Endodermal cell (in vitro differentiated cells): ENCODE measurements at regions not wholly inside any gene's neighbourhood (a gene's known extent, or its start where the extent isn't known, plus 50 kb on each side); places are given as distances from the start of the nearest gene placed in this dataset.

Source experiments
- DNase-seq: peaks from one replicate; pipeline ENCODE4 v3.0.0-alpha.2; 2017
- H3K27ac ChIP-seq: 2 replicates; pipeline ENCODE4 v1.5.1; 2013; ENCODE audit warnings: mild to moderate bottlenecking, low read depth, low read length, moderate library complexity
- H3K27me3 ChIP-seq: 2 replicates; pipeline ENCODE4 v1.6.1; 2013; ENCODE audit warnings: mild to moderate bottlenecking, low read length, moderate library complexity; ENCODE audit not compliant: insufficient read depth, control insufficient read depth, poor library complexity, severe bottlenecking
- H3K36me3 ChIP-seq: 2 replicates; pipeline ENCODE4 v1.7.0; 2013; ENCODE audit warnings: mild to moderate bottlenecking, low read length, moderate library complexity; ENCODE audit not compliant: control insufficient read depth, insufficient read depth
- H3K4me1 ChIP-seq: one replicate; pipeline ENCODE4 v1.7.0; 2013; ENCODE audit warnings: low read length; ENCODE audit not compliant: control insufficient read depth, insufficient read depth
- H3K4me3 ChIP-seq: 2 replicates; pipeline ENCODE4 v1.5.1; 2013; ENCODE audit warnings: mild to moderate bottlenecking, low read length, moderate library complexity
- H3K9ac ChIP-seq: 2 replicates; pipeline ENCODE4 v1.6.1; 2013; ENCODE audit warnings: mild to moderate bottlenecking, low read length, moderate library complexity; ENCODE audit not compliant: poor library complexity, severe bottlenecking; ENCODE audit errors: extremely low read depth
- H3K9me3 ChIP-seq: 2 replicates; pipeline ENCODE4 v1.6.1; 2013; ENCODE audit warnings: mild to moderate bottlenecking, low read length, moderate library complexity; ENCODE audit not compliant: control insufficient read depth
- H3K27ac Mint-ChIP-seq: 2 replicates; pipeline ENCODE4 v1.8.0; 2020; ENCODE audit warnings: mixed read lengths
- H3K27me3 Mint-ChIP-seq: 2 replicates; pipeline ENCODE4 v1.8.0; 2021; ENCODE audit warnings: mild to moderate bottlenecking, mixed read lengths; ENCODE audit not compliant: insufficient read depth
- H3K36me3 Mint-ChIP-seq: 2 replicates; pipeline ENCODE4 v1.8.0; 2020; ENCODE audit warnings: low read depth, mixed read lengths
- H3K4me1 Mint-ChIP-seq: 2 replicates; pipeline ENCODE4 v1.8.0; 2020; ENCODE audit warnings: mixed read lengths
- H3K4me3 Mint-ChIP-seq: 2 replicates; pipeline ENCODE4 v1.8.0; 2020; ENCODE audit warnings: mild to moderate bottlenecking, moderate library complexity, mixed read lengths
- H3K9me3 Mint-ChIP-seq: 2 replicates; pipeline ENCODE4 v1.8.0; 2020; ENCODE audit warnings: mild to moderate bottlenecking, mixed read lengths
- CTCF ChIP-seq: fragments of 200-600 bp; sonication (generic); conservative IDR thresholded peaks from 2 replicates; pipeline ENCODE4 v1.5.0; 2021; ENCODE audit warnings: antibody characterized with exemption, mild to moderate bottlenecking
- WGBS, 2 experiments: methylation state at CpG; one replicate each; pipeline versions ENCODE4 v1.1.5 to v1.1.7; 2013; ENCODE audit warnings: missing lambda C conversion rate in 2 of 2, mixed read lengths in 1 of 2; ENCODE audit not compliant: insufficient coverage in 1 of 2, insufficient read length in 1 of 2; 5-methylcytosine and 5-hydroxymethylcytosine counted together

DNA sequence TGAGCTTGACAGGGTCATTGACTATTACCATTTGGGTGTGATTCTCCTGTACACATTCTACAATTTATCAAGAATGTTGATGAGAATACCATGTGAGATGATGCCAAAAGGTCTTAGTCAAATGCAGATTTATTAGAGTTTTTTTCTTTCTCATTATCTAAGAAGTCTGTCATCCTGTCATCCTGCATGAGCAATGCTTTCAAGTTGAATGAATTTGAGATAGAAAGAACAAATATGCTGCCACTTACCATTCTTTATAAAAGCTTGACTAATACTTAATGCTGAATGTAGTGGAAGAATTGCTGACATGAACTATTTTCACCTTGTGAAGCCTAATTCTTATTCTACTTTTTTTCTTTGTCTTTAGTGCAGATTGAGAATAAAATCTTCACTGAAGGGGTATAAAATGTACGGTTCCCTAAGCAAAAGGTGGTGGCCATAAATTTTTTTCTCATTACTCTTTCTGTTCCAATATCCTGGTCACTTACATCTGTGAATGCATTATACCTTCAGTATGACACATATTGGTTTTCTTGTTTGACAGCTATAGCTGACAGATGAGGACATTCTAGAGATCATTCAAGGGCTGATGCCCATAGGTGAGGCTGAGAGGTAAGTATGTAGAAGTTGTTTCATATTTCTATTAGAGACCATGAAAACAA lies 1434.7 kb downstream of the SLITRK1 start:
- DNase-seq: no peak
- Histone ChIP-seq H3K36me3 (no peaks in the 10 kb centered on the region), H3K4me1 (no peaks in the 10 kb centered on the region), H3K27ac (no peak overlapping the region), H3K9me3 (peaks cover 9% of the 10 kb centered on the region), H3K9ac (no peak overlapping the region), H3K4me3 (no peak overlapping the region), H3K27me3 (no peaks in the 10 kb centered on the region)
- Mint-ChIP-seq H3K36me3 (no peaks in the 10 kb centered on the region), H3K27ac (no peak overlapping the region), H3K27me3 (no peaks in the 10 kb centered on the region), H3K4me3 (no peak overlapping the region), H3K4me1 (no peaks in the 10 kb centered on the region), H3K9me3 (peaks cover 2% of the 10 kb centered on the region)
- WGBS, 2 experiments: 100% methylated on average over 1 of the region's 1 CpG; no CpG with 5 or more reads in 1 of the 2 experiments
- no peak for TF ChIP-seq CTCF

DNA sequence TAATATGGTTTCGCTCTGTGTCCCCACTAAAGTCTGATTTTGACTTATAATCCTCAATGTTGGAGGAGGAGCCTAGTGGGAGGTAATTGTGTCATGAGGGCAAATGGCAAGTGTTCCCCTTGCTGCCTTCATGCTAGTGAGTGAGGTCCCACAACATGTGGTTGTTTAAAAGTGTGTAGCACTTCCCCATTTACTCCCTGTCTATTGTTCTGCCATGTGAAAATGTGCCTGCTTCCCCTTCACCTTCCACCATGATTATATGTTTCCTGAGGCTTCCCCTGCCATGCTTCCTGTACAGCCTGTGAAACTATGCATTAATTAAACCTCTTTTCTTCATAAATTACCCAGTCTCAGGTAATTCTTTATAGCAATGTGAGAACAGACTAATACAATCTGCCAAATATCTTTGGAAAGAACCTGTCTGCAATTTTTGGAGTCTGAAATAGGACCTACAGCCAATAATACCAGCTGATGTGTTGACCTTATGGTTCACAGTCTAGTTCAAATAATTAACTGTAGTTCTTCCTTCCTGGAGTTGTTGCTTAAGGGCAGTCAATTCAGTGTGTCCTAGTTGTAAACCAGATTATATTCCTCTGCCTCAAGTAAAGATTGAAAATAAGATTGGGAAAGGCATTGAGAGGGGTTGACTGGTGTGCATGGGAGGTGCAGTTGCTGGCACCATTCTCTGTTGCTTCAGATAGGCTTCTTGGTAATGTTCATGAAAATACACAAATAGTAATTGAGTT lies 1442.9 kb downstream of the SLITRK1 start:
- H3K9me3 ChIP-seq: peaks cover 25% of the 10 kb centered on the region
- DNase-seq: no peak
- H3K27ac ChIP-seq: no peak overlapping the region
- H3K4me1 ChIP-seq: no peaks in the 10 kb centered on the region
- peaks cover 25% of the 10 kb centered on the region for H3K9me3 Mint-ChIP-seq
- no peaks in the 10 kb centered on the region for H3K36me3 ChIP-seq
- H3K4me3 Mint-ChIP-seq: no peak overlapping the region
- WGBS, 2 experiments: no CpG with 5 or more reads among the region's 1 CpG
- no peak overlapping the region for H3K9ac ChIP-seq
- H3K27ac Mint-ChIP-seq: no peak overlapping the region
- no peak overlapping the region for H3K4me3 ChIP-seq
- H3K4me1 Mint-ChIP-seq: no peaks in the 10 kb centered on the region
- no peaks in the 10 kb centered on the region for H3K27me3 Mint-ChIP-seq
- peaks cover 2% of the 10 kb centered on the region for H3K36me3 Mint-ChIP-seq
- TF ChIP-seq CTCF: no peak
- no peaks in the 10 kb centered on the region for H3K27me3 ChIP-seq

GRCh38 chr13:82438320-82438719 lies 1444.0 kb downstream of the SLITRK1 start:
- Histone ChIP-seq H3K36me3 (no peaks in the 10 kb centered on the region), H3K4me1 (no peaks in the 10 kb centered on the region), H3K27me3 (no peaks in the 10 kb centered on the region), H3K27ac (no peak overlapping the region), H3K9ac (no peak overlapping the region), H3K4me3 (no peak overlapping the region), H3K9me3 (peaks cover 25% of the 10 kb centered on the region)
- DNase-seq: no peak
- no peaks in the 10 kb centered on the region for H3K27me3 Mint-ChIP-seq
- 86% methylated on average over 1 of the region's 1 CpG; no CpG with 5 or more reads in 1 of the 2 experiments for WGBS, 2 experiments
- peaks cover 2% of the 10 kb centered on the region for H3K36me3 Mint-ChIP-seq
- H3K9me3 Mint-ChIP-seq: peaks cover 25% of the 10 kb centered on the region
- no peak for TF ChIP-seq CTCF
- no peak overlapping the region for H3K4me3 Mint-ChIP-seq
- no peaks in the 10 kb centered on the region for H3K4me1 Mint-ChIP-seq
- H3K27ac Mint-ChIP-seq: no peak overlapping the region
